ENCODE measurements at regions not wholly inside any gene's neighbourhood (a gene's known extent, or its start where the extent isn't known, plus 50 kb on each side); places are given as distances from the start of the nearest gene placed in this dataset.

DNA sequence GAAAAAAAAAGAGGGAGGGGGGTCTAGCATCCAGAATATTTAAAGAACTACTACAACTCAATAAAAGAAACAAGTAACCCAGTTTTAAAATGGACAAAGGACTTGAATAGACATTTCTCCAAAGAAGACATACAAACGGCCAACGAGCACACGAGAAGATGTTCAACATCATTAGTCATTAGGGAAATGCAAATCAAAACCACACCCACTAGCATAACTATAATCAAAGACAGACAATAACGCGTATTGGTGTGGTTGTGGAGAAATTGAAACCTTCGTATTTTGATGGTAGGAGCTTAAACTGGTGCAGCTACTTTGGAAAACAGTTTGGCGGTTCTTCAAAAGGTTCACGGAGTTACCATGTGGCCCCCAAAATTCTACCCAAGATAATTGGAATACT lies 64.3 kb upstream of the CAB39 start:
- DNase-seq = no peak
- no peaks in the 10 kb centered on the region for H3K27me3 Mint-ChIP-seq
- H3K4me1 Mint-ChIP-seq = peaks cover 30% of the 10 kb centered on the region
- H3K36me3 Mint-ChIP-seq = peaks cover 13% of the 10 kb centered on the region
- ATAC-seq (ENCODE audit: low read depth) = no peak
- no peak overlapping the region for H3K4me3 Mint-ChIP-seq
- POLR2A ChIA-PET = interaction anchor here (2.3 kb wide), 1 partner anchor 10 kb away, joined by 13 read pairs; no protein-coding TSS in a partner anchor
- H3K9me3 Mint-ChIP-seq = peaks cover 7% of the 10 kb centered on the region
- H3K27ac Mint-ChIP-seq = no peak overlapping the region

DNA sequence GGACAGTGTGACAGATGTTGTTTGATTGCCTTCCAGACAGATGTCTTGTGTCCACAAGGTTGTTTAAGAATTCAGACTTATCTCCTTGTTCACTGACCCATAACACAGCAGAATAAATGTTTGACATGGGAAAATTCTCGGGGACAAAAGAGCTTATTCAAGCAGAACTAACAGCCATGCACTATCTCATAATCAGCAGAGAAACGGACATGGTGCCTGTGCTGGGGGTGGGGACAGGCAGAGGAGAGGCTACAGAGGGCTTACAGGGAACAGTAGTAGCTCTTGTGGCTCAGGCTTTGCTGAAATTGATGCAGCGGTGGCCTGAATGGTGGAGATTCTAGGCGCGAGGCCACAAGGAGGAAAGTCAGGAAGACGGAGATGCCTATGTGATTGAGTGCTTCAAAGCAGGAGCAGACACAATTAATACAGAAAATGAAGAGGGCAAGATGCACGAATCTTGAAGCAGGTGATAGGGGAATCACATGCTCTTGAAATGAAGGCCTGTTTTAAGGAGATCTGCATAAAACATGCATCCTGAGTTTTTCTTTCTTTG lies 62.0 kb upstream of the CAB39 start:
- Mint-ChIP-seq H3K9me3 (peaks cover 7% of the 10 kb centered on the region), H3K27ac (no peak overlapping the region), H3K36me3 (peaks cover 15% of the 10 kb centered on the region), H3K4me1 (peaks cover 31% of the 10 kb centered on the region), H3K4me3 (no peak overlapping the region), H3K27me3 (no peaks in the 10 kb centered on the region)
- ATAC-seq (ENCODE audit: low read depth) = no peak
- no peak for DNase-seq
- POLR2A ChIA-PET = no interaction called here

DNA sequence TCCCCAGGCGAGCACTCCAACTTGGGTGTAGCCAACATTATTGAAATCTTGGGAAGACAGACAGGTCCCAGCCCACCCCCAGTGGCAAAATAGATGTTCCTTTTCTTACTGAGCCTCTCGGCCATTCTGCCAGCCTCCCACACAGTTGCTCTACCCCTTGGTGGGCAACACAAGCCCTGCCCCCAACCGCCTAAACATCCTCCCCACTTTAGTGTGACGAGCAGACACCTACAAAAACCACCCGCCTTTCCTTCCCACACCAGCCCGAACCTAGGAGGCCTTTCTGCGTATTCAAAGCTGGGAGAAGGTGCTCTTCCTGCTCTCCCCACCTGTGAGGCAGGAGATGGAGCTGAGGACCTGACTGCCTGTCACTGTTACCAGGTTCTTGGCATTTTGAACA lies 58.6 kb upstream of the CAB39 start:
- POLR2A ChIA-PET = interaction anchor here (0.7 to 1.1 kb wide), 2 partner anchors 9 to 11 kb away, joined by 3 to 9 read pairs; no protein-coding TSS in a partner anchor
- H3K4me3 Mint-ChIP-seq = peak overlapping the region; percentile 71
- no peaks in the 10 kb centered on the region for H3K27me3 Mint-ChIP-seq

DNA sequence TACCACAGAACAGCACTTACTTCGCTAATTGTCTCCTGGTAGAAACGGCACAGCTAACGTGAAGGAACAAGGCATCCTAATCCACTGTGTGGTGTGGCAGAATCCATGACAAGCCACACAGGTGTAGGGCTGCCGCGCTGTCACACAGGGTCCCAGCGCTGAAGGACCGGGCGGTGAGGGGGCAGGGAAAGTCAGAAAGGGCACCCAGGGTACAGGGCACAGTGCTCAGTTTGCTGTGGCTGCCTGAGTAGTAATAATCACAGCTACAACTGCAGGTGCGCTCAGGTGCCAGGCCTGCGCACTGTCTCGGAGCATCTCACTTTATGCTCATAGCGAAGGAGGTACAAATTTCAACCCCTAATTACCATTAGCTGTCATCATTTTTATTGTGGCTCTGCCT lies 55.2 kb upstream of the CAB39 start:
- peaks cover 9% of the 10 kb centered on the region for H3K36me3 Mint-ChIP-seq
- no peaks in the 10 kb centered on the region for H3K9me3 Mint-ChIP-seq
- POLR2A ChIA-PET = interaction anchor here (0.7 to 7.2 kb wide), 10 partner anchors 8 to 438 kb away, joined by 3 to 111 read pairs (median 18); partner anchors contain the start of genes CAB39 and SP110
- H3K27ac Mint-ChIP-seq = peak overlapping the region; percentile 98
- ATAC-seq (ENCODE audit: low read depth) (no peak), DNase-seq (no peak)
- no peaks in the 10 kb centered on the region for H3K27me3 Mint-ChIP-seq
- peaks cover 65% of the 10 kb centered on the region for H3K4me1 Mint-ChIP-seq
- peak overlapping the region; percentile 93 for H3K4me3 Mint-ChIP-seq

More for the DNA sequence above, 58.6 kb upstream of the CAB39 start:
- Mint-ChIP-seq H3K9me3 (no peaks in the 10 kb centered on the region), H3K36me3 (peaks cover 17% of the 10 kb centered on the region), H3K4me1 (peaks cover 52% of the 10 kb centered on the region), H3K27ac (peak overlapping the region; percentile 87)
- DNase-seq = peak; percentile 44
- no peak for ATAC-seq (ENCODE audit: low read depth)

DNA sequence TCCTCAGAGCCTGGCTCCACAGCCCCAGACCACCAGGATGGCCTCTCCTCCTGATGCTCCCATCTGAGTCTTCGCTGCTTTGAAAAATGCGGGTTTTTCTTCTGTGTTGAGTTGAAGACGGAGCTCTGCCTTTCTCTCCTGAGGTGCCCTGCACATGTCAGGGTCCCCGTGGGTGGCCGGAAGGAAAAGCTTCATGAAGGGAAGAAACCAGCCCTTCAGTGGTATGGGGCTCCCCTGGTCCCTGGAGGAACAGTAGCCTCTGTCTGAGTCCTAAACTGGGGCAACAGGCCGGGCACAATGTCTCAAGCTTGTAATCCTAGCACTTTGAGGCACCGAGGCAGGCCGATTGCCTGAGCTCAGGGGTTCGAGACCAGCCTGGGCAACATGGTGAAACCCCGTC lies 54.7 kb upstream of the CAB39 start:
- DNase-seq (no peak), ATAC-seq (ENCODE audit: low read depth) (no peak)
- Mint-ChIP-seq H3K27ac (peak overlapping the region; percentile 98), H3K4me3 (peak overlapping the region; percentile 93), H3K27me3 (no peaks in the 10 kb centered on the region), H3K36me3 (peaks cover 9% of the 10 kb centered on the region), H3K9me3 (no peaks in the 10 kb centered on the region), H3K4me1 (peaks cover 66% of the 10 kb centered on the region)
- POLR2A ChIA-PET = interaction anchor here (0.6 to 7.2 kb wide), 11 partner anchors 9 to 438 kb away, joined by 3 to 111 read pairs (median 15); partner anchors contain the start of genes CAB39 and SP110

DNA sequence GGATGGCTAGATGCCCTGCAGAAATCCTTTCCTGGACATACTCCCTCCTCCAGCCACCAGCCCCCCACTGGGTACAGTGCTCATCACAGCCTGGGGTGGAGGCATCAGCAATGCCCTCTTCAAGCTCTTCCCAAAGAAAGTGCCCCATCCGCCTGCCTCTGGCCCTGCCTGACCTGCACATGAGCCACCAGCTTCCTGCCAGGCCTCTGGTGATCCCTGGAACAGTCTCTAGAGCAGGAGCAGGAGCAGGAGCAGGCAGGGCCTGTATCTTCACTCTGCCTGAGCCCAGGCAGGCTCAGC lies 54.1 kb upstream of the CAB39 start:
- ATAC-seq (ENCODE audit: low read depth) (peak; percentile 0), DNase-seq (no peak)
- Mint-ChIP-seq H3K4me3 (peak overlapping the region; percentile 93), H3K27ac (peak overlapping the region; percentile 98), H3K9me3 (no peaks in the 10 kb centered on the region), H3K4me1 (peaks cover 72% of the 10 kb centered on the region), H3K27me3 (no peaks in the 10 kb centered on the region), H3K36me3 (peaks cover 9% of the 10 kb centered on the region)
- POLR2A ChIA-PET = interaction anchor here (0.6 to 7.2 kb wide), 13 partner anchors 9 to 439 kb away, joined by 3 to 111 read pairs (median 13); partner anchors contain the start of genes CAB39 and SP110

DNA sequence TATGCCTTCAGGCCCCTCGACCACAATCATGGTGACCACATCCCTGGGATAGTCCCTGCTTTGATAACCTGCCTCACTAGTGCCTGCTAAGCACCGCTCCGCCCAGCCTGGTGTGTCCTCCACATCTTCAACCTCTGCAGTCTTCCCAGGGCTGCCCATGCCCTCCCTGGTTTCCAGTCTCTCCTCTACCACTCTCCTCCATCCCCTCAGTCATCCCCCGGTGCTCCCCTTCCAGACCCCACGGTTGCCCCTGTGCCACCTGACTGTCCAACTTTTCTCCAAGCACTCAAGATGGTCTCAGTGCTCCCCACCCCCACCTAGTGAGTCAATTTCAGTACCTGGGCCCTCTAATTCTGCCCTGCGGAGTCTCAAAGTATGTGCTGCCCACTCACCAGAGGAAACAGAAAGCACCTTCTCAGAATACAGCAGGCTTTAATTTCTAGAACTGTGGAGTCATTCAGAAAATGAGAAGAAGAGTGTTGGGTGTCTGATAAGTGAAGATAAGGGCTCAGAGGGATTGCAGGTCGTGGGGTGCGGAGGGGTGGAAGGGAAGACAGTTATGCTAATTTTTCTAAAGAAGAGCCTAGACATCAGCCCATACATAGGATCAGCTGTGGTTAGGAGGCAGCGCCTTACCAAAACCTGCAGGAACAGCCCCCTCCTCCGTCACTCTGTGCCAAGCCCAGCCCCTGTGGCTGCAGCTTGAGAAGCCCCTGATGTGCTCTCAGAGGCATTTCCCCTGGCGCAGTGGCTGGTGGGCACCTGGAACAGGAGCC lies 53.6 kb upstream of the CAB39 start:
- Mint-ChIP-seq H3K4me3 (peak overlapping the region; percentile 93), H3K4me1 (peaks cover 72% of the 10 kb centered on the region), H3K27ac (peak overlapping the region; percentile 98), H3K9me3 (no peaks in the 10 kb centered on the region), H3K36me3 (peaks cover 9% of the 10 kb centered on the region), H3K27me3 (no peaks in the 10 kb centered on the region)
- POLR2A ChIA-PET = interaction anchor here (0.5 to 7.2 kb wide), 19 partner anchors 10 to 439 kb away, joined by 3 to 111 read pairs (median 8); partner anchors contain the start of genes CAB39, SP110 and SP140L
- DNase-seq (peak; percentile 77), ATAC-seq (ENCODE audit: low read depth) (peak; percentile 74)

DNA sequence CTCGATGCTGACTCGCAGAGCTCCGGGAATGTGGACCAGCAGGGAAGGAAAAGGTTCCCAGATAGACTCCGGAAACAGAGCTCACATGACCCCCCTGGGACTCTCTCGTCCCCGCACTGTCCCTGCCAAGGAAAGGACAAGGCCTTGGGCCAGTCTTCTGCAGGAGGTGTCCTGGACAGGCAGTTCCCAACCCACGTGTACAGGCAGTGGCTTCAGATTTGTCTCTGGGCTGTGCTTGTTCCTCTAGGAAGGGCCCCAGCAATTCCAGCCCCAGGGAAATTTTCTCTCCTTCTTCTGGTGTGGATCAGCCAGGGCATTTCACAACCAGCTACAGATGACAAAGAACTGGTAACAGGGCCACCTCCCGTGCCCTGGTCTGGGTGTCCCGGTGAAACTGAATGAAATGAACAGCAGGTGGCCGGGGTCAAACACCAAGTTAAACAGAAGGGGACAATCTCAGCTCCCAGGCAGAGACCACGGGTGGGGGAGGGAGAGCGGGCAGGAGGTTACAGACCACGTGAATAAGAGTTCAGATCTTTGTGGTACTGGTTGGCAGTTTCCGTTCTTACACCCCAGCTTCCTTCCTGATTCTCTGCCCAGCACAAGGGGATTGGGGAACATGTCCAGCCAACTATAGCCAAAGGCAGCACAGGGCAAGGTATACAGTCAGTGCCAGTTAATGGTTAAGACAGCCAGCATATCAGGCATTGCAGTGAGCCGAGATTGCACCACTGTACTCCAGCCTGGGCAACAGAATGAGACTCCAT lies 52.2 kb upstream of the CAB39 start:
- H3K4me3 Mint-ChIP-seq = peak overlapping the region; percentile 93
- H3K36me3 Mint-ChIP-seq = peaks cover 7% of the 10 kb centered on the region
- H3K27ac Mint-ChIP-seq = peak overlapping the region; percentile 98
- H3K9me3 Mint-ChIP-seq = no peaks in the 10 kb centered on the region
- H3K4me1 Mint-ChIP-seq = peaks cover 77% of the 10 kb centered on the region
- ATAC-seq (ENCODE audit: low read depth) (no peak), DNase-seq (peak; percentile 66)
- POLR2A ChIA-PET = interaction anchor here (0.6 to 7.2 kb wide), 18 partner anchors 9 to 439 kb away, joined by 3 to 111 read pairs (median 8); partner anchors contain the start of gene CAB39
- H3K27me3 Mint-ChIP-seq = no peaks in the 10 kb centered on the region

DNA sequence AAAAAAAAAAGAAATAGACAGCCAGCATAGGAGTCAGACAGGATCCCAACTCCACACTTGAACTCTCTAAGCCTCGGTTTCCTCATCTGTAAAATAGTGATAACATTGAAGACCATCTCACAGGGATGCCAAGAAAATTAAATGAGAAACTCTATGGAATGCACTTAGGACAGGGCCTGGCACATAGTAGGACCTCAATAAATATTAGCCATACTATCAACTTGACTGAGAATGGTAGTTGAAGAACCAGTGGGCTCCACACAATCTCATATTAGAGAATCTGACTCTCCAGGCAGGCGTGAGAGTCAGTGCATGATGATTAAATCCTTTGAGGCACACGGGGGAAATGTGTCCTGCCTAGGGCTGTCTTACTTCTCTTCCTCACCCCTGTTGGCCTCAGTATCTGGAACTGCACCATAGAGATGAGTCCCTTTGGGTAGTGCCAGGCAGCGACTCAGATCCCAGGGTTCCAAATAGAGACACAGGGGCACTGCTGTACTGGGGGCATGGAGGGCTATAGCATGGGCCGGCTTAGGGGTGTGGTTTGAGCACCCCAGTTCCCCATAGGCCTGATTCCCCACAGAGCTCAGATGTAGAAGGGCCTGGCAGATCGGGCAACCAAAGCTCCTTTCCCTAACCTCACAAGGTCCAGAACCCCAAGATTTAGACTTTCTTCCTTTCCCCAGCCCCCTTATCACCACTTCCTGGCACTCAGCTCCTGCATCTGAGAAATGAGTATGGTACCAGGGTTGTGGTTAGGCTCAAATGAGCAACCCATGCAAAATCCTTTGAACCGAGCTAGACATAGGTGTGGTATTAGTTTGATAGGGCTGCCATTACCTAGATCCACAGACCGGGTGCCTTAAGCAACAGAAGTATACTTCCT lies 51.3 kb upstream of the CAB39 start:
- DNase-seq = peak; percentile 67
- Mint-ChIP-seq H3K27ac (peak overlapping the region; percentile 98), H3K27me3 (no peaks in the 10 kb centered on the region), H3K36me3 (peaks cover 7% of the 10 kb centered on the region), H3K9me3 (no peaks in the 10 kb centered on the region), H3K4me3 (peak overlapping the region; percentile 93), H3K4me1 (peaks cover 71% of the 10 kb centered on the region)
- POLR2A ChIA-PET = interaction anchor here (0.6 to 7.2 kb wide), 21 partner anchors 8 to 440 kb away, joined by 3 to 111 read pairs (median 4); partner anchors contain the start of gene CAB39
- ATAC-seq (ENCODE audit: low read depth) = peak; percentile 31
